ENCODE measurements at regions not wholly inside any gene's neighbourhood (a gene's known extent, or its start where the extent isn't known, plus 50 kb on each side); places are given as distances from the start of the nearest gene placed in this dataset.

DNA sequence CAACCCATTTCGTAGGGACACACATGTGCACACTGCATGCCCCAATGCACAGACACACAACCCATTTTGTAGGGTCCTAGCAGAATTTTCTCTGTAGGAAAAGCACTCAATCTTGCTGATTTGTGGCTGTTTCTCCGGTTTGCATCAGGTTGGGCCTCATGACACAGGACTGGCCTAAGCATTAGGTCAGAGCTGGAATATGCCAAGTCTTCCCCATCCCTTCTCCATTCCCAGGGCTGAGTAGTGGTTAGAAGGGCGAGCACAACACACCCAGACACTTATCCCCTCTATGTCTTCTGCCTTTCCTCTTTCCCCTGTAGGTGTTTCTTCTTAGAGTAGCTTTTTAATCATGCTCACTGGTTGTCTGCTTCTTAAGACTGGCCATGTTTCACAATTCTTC lies 295.9 kb downstream of the SOX11 start:
- no peak for ATAC-seq
- 67 to 79% methylated on average over 3 of the region's 3 CpGs for WGBS, 2 donors
- FAIRE-seq: no peak

DNA sequence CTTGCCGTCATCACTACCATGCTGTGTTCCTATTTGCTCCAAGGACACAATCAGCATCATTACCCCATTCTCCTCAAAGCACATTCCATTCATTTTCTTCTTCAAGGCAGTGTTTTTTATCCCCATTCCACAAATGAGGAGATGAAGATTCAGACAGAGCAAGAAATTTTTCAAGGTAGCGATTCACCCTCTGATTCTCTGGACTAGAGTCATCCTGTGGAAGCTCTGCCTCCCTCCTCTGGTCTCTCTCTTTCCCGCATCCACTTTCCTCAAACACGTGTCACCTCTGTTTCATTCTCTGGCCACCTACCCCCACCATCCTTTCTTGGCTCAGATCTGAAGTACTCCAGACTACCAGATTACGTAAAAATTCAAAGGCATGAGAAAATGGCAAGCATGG lies 297.9 kb downstream of the SOX11 start:
- ATAC-seq: no peak
- intact Hi-C loops (cut with DNase I): no loop called here
- no peak for TF ChIP-seq CTCF (IDR thresholded peaks at IDR 0.05)
- DNase-seq: no peak
- no peak overlapping the region for H3K4me3 ChIP-seq
- WGBS, 2 donors: 82 to 83% methylated on average over 5 of the region's 5 CpGs
- no peaks in the 10 kb centered on the region for H3K27me3 ChIP-seq
- H3K9me3 ChIP-seq: no peaks in the 10 kb centered on the region
- no peaks in the 10 kb centered on the region for H3K4me1 ChIP-seq
- H3K36me3 ChIP-seq: no peaks in the 10 kb centered on the region
- no peak for FAIRE-seq
- no peak overlapping the region for H3K27ac ChIP-seq

More for the DNA sequence above, 295.9 kb downstream of the SOX11 start:
- intact Hi-C loops (cut with DNase I): no loop called here
- no peaks in the 10 kb centered on the region for H3K9me3 ChIP-seq
- H3K27me3 ChIP-seq: no peaks in the 10 kb centered on the region
- no peaks in the 10 kb centered on the region for H3K4me1 ChIP-seq
- H3K27ac ChIP-seq: no peak overlapping the region
- no peak overlapping the region for H3K4me3 ChIP-seq
- H3K36me3 ChIP-seq: no peaks in the 10 kb centered on the region
- TF ChIP-seq CTCF (IDR thresholded peaks at IDR 0.05): no peak
- DNase-seq: no peak

GRCh38 chr2:5991305-5991968 lies 299.3 kb downstream of the SOX11 start:
- Histone ChIP-seq H3K27ac (no peak overlapping the region), H3K9me3 (no peaks in the 10 kb centered on the region), H3K27me3 (no peaks in the 10 kb centered on the region), H3K4me1 (no peaks in the 10 kb centered on the region), H3K4me3 (no peak overlapping the region), H3K36me3 (no peaks in the 10 kb centered on the region)
- FAIRE-seq (no peak), DNase-seq (peak in 2 of 6 donors; percentile 10 to 21), ATAC-seq (peak in 3 of 4 donors; percentile 53 to 74 (median 58))
- intact Hi-C loops (cut with DNase I): no loop called here
- no peak for TF ChIP-seq CTCF (IDR thresholded peaks at IDR 0.05)
- 41 to 46% methylated on average over 8 of the region's 8 CpGs for WGBS, 2 donors

DNA sequence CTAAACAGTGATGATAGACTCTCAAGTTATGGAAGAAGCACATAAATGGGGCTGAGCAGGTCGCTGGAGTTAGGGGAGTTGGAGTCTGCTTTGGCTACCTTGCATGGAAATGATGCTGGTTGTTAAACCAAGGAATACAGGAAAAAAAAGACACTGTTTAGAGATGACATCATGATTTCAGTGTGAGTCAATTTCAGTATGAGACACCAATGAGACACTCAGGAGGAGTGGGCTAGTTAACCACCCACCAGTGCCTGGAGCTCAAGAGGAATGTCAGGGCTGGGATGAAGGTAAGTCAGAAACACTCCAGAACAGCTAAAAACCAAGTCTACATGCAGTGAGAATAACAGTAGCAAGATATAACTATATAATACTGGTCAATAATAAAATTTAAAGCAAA lies 303.6 kb downstream of the SOX11 start:
- DNase-seq (no peak), ATAC-seq (no peak), FAIRE-seq (no peak)
- intact Hi-C loops (cut with DNase I): no loop called here
- no peaks in the 10 kb centered on the region for H3K9me3 ChIP-seq
- H3K36me3 ChIP-seq: no peaks in the 10 kb centered on the region
- H3K4me1 ChIP-seq: no peaks in the 10 kb centered on the region
- no peaks in the 10 kb centered on the region for H3K27me3 ChIP-seq
- no peak overlapping the region for H3K27ac ChIP-seq
- TF ChIP-seq CTCF (IDR thresholded peaks at IDR 0.05): no peak
- H3K4me3 ChIP-seq: no peak overlapping the region
- WGBS, 2 donors: 68 to 81% methylated on average over 1 of the region's 1 CpG

DNA sequence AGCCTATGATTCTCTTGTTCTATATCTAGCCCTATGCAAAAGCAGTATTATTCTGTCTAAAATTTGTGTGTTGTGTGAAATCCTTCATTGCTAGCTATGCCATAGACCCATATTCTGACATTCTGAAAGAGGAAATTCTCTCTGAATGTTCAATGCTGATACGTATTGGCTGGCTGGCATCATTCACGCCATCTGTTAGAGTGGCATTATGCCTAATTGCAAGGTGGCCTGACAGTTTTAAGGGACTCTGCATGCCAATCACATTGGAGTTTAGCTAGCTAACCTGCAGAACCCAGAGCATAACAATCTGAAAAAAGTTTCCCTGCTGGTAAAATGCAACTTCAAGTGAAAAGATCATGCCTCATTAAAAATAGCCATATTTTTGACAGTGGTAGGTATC lies 316.0 kb downstream of the SOX11 start:
- no peak for TF ChIP-seq CTCF (IDR thresholded peaks at IDR 0.05)
- no peak overlapping the region for H3K4me3 ChIP-seq
- DNase-seq: no peak
- intact Hi-C loops (cut with DNase I): no loop called here
- WGBS, 2 donors: 62 to 71% methylated on average over 2 of the region's 2 CpGs
- H3K27me3 ChIP-seq: no peaks in the 10 kb centered on the region
- H3K4me1 ChIP-seq: no peaks in the 10 kb centered on the region
- no peaks in the 10 kb centered on the region for H3K36me3 ChIP-seq
- no peak overlapping the region for H3K27ac ChIP-seq
- FAIRE-seq: no peak
- no peak for ATAC-seq
- H3K9me3 ChIP-seq: no peaks in the 10 kb centered on the region

Measured in pancreas (tissue), 10 donors.